ENCODE measurements at regions not wholly inside any gene's neighbourhood (a gene's known extent, or its start where the extent isn't known, plus 50 kb on each side); places are given as distances from the start of the nearest gene placed in this dataset.
"Not testable (repeated sequence)": the region's sequence is repeated elsewhere in the genome, so short reads cannot be mapped to it uniquely, and the experiment has no call there.

- intact Hi-C loops (cut with micrococcal nuclease; ENCODE audit: unreplicated experiment) = loop anchor here (10.0 kb wide), 1 partner anchor 623 kb away; no protein-coding TSS in a partner anchor
- CTCF ChIA-PET = no interaction called here
Measured at GRCh38 chr1:189701606-189702005, 776.1 kb downstream of the BRINP3 start.

GRCh38 chr1:189706594-189706993 lies 771.1 kb downstream of the BRINP3 start:
- no TSS peak for BruUV-seq (replicated peaks)
- no peak for TF ChIP-seq EZH2 (IDR thresholded peaks at IDR 0.05; ENCODE audit: low read depth)
- no peak for TF ChIP-seq CTCF (conservative IDR thresholded peaks at IDR 0.05)
- H3K27me3 ChIP-seq (ENCODE audit: insufficient read depth, low read depth) = no peaks in the 10 kb centered on the region
- no peaks in the 10 kb centered on the region for H3K79me2 ChIP-seq (ENCODE audit: low read depth)
- H3K36me3 ChIP-seq (ENCODE audit: low read depth) = no peaks in the 10 kb centered on the region
- intact Hi-C loops (cut with micrococcal nuclease; ENCODE audit: unreplicated experiment) = loop anchor here (10.0 kb wide), 1 partner anchor 618 kb away; no protein-coding TSS in a partner anchor
- no peaks in the 10 kb centered on the region for H3K4me1 ChIP-seq (replicated peaks; ENCODE audit: insufficient read depth)
- no peak overlapping the region for H3K4me3 ChIP-seq
- peak overlapping the region; percentile 23; the same call in 1 of the 2 replicates for H2AFZ ChIP-seq
- 0 out of 2 replicates have a peak, but pooled peaks cover 6% of the 10 kb centered on the region for H3K9me2 ChIP-seq (ENCODE audit: insufficient read depth)
- POLR2A ChIA-PET (ENCODE audit: unreplicated experiment) = no interaction called here
- H3K4me2 ChIP-seq = no peak overlapping the region
- H3F3A ChIP-seq (ENCODE audit: insufficient read depth, low read depth) = no peaks in the 10 kb centered on the region
- CTCF ChIA-PET = no interaction called here
- H4K20me1 ChIP-seq (ENCODE audit: insufficient read depth) = no peaks in the 10 kb centered on the region
- no peak overlapping the region for H3K27ac ChIP-seq
- no peak for DNase-seq
- no peaks in the 10 kb centered on the region for H3K9me3 ChIP-seq (ENCODE audit: insufficient read depth, low read depth)

More at GRCh38 chr1:189701606-189702005, 776.1 kb downstream of the BRINP3 start:
- H3F3A ChIP-seq (ENCODE audit: insufficient read depth, low read depth) = no peaks in the 10 kb centered on the region
- no TSS peak for BruUV-seq (replicated peaks)
- no peaks in the 10 kb centered on the region for H3K4me1 ChIP-seq (replicated peaks; ENCODE audit: insufficient read depth)
- no peak for TF ChIP-seq EZH2 (IDR thresholded peaks at IDR 0.05; ENCODE audit: low read depth)
- no peak for TF ChIP-seq CTCF (conservative IDR thresholded peaks at IDR 0.05)
- no peaks in the 10 kb centered on the region for H3K9me2 ChIP-seq (ENCODE audit: insufficient read depth)
- no peaks in the 10 kb centered on the region for H3K9me3 ChIP-seq (ENCODE audit: insufficient read depth, low read depth)
- no peaks in the 10 kb centered on the region for H3K36me3 ChIP-seq (ENCODE audit: low read depth)
- H3K4me3 ChIP-seq = no peak overlapping the region
- no peak overlapping the region for H3K27ac ChIP-seq
- no peak overlapping the region for H2AFZ ChIP-seq
- no peak overlapping the region for H3K4me2 ChIP-seq
- no peaks in the 10 kb centered on the region for H3K79me2 ChIP-seq (ENCODE audit: low read depth)
- DNase-seq = no peak
- no peaks in the 10 kb centered on the region for H3K27me3 ChIP-seq (ENCODE audit: insufficient read depth, low read depth)
- H4K20me1 ChIP-seq (ENCODE audit: insufficient read depth) = no peaks in the 10 kb centered on the region
- POLR2A ChIA-PET (ENCODE audit: unreplicated experiment) = no interaction called here

- ChIA-PET CTCF (no interaction called here), POLR2A (ENCODE audit: unreplicated experiment) (no interaction called here)
- H3F3A ChIP-seq (ENCODE audit: insufficient read depth, low read depth) = no peaks in the 10 kb centered on the region
- H3K4me2 ChIP-seq = no peak overlapping the region
- no peaks in the 10 kb centered on the region for H3K4me1 ChIP-seq (replicated peaks; ENCODE audit: insufficient read depth)
- no peak overlapping the region for H3K4me3 ChIP-seq
- H3K36me3 ChIP-seq (ENCODE audit: low read depth) = no peaks in the 10 kb centered on the region
- 0 out of 2 replicates have a peak, but pooled peaks cover 6% of the 10 kb centered on the region for H3K9me2 ChIP-seq (ENCODE audit: insufficient read depth)
- no peaks in the 10 kb centered on the region for H3K27me3 ChIP-seq (ENCODE audit: insufficient read depth, low read depth)
- no peak for DNase-seq
- no peaks in the 10 kb centered on the region for H3K79me2 ChIP-seq (ENCODE audit: low read depth)
- intact Hi-C loops (cut with micrococcal nuclease; ENCODE audit: unreplicated experiment) = loop anchor here (10.0 kb wide), 1 partner anchor 616 kb away; no protein-coding TSS in a partner anchor
- TF ChIP-seq CTCF (conservative IDR thresholded peaks at IDR 0.05) (no peak), EZH2 (IDR thresholded peaks at IDR 0.05; ENCODE audit: low read depth) (no peak)
- H2AFZ ChIP-seq = no peak overlapping the region
- no TSS peak for BruUV-seq (replicated peaks)
- no peak overlapping the region for H3K27ac ChIP-seq
- H3K9me3 ChIP-seq (ENCODE audit: insufficient read depth, low read depth) = no peaks in the 10 kb centered on the region
- no peaks in the 10 kb centered on the region for H4K20me1 ChIP-seq (ENCODE audit: insufficient read depth)
Measured at GRCh38 chr1:189708674-189709073, 769.0 kb downstream of the BRINP3 start.

GRCh38 chr1:189718147-189718795 lies 759.4 kb downstream of the BRINP3 start:
- H3K9me3 ChIP-seq (ENCODE audit: insufficient read depth, low read depth); H2AFZ ChIP-seq; H3K79me2 ChIP-seq (ENCODE audit: low read depth); H3K27me3 ChIP-seq (ENCODE audit: insufficient read depth, low read depth); H3K9me2 ChIP-seq (ENCODE audit: insufficient read depth); H3K36me3 ChIP-seq (ENCODE audit: low read depth); H3K4me2 ChIP-seq; H3K27ac ChIP-seq; H3K4me1 ChIP-seq (replicated peaks; ENCODE audit: insufficient read depth); H3K4me3 ChIP-seq; intact Hi-C loops (cut with micrococcal nuclease; ENCODE audit: unreplicated experiment); BruUV-seq (replicated peaks); DNase-seq; POLR2A ChIA-PET (ENCODE audit: unreplicated experiment); H4K20me1 ChIP-seq (ENCODE audit: insufficient read depth); H3F3A ChIP-seq (ENCODE audit: insufficient read depth, low read depth): not testable (repeated sequence)
- CTCF ChIA-PET = interaction anchor here (0.7 kb wide), 1 partner anchor 701 kb away, joined by 3 read pairs; no protein-coding TSS in a partner anchor

Measured in PC-9 (cell line).